ENCODE measurements at regions not wholly inside any gene's neighbourhood (a gene's known extent, or its start where the extent isn't known, plus 50 kb on each side); places are given as distances from the start of the nearest gene placed in this dataset.
"Not testable (repeated sequence)": the region's sequence is repeated elsewhere in the genome, so short reads cannot be mapped to it uniquely, and the experiment has no call there.

DNA sequence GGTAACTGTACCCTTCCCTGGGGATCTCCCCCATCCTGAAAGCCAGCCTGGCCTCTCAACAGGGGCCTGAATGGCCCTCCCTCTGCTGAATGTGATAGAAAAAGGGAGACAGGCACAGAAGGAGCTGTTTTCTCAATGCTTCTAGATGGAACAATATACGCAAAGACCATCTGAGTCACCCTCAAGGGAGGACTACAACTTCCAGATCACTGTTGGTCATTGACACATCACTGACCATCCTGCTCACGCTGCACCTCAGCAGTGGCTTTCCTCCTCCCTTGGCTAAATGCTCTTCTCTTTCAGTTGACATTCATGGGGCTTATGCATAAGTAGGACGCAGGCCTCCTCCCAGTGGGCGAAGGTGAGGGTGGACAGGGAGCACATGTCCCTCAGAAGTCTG is 112.2 kb upstream of the SHB start:
- no peak for DNase-seq

DNA sequence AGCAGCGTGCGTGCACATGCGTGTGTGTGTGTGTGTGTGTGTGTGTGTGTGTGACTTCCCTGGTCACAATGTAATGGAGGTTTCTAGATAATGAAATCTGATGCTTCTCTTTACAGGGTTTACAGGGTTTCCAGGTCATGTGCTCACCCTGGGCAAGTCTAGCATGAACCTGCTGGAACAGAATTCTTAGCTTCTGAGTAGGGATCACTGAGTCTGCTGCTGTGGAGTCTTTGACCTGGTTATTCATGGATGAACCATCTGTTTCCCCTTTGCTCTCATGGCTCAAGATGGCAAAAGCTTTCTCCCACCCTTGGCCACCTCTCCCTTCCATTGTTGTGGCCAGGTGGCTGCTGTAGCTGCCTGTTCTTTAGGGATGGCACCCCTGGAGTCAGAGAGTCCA is 111.6 kb upstream of the SHB start:
- DNase-seq = no peak

DNA sequence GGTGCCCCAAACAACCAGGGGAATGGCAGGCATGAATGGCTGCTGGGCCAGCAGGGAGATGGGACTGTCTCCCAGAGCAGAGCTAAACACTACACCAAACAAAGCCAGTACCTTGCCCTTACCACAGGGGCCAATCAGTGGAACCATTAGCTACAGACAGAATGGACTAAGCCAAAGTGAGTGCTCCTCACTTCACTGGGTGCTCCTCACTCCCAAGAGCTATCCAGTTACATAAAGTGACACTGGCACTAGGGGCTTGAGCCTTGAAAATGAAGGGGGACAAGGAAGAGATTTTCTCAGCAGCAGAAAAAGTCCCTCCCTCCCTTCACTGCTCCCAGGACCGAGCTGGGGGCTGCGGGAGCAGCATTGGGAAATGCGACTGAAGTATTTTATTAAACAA is 110.9 kb upstream of the SHB start:
- DNase-seq = no peak

DNA sequence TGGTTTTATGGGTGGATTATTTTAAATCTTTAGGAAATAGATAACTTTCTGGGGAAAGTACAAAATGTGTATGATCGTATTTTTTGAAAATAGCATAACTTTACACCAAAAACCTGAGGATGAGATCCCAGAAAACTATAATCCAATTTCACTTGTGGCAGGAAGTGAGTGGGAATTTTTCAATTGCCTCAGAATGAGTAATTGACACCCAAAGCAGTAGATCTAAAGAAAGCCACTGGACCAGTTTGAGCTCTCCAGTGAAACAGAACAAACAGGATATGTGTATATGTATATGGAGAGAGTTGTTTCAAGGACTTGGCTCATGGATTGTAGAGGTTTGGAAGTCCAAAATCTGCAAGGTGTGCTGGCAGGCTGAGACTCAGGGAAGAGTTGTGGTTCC is 109.2 kb upstream of the SHB start:
- DNase-seq = no peak

DNA sequence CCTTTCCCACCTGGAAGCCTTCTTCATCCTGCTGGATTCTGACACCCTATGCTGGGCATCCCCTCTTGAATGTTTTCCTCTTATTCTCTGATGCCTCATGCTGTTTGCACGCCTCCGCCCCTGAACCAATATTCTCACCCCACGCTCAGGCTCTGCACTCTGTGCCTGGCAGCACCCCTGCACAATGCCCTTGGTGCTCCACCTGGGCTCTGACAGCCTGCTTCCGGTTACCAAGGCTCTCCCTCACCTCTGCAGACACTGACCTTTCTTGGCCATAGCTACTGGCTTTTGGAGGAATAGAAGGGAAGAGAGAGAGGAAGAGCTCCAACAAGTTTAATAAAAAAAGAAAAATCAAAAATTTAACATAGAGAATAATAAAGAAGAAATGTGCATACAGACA is 108.7 kb upstream of the SHB start:
- DNase-seq = no peak

DNA sequence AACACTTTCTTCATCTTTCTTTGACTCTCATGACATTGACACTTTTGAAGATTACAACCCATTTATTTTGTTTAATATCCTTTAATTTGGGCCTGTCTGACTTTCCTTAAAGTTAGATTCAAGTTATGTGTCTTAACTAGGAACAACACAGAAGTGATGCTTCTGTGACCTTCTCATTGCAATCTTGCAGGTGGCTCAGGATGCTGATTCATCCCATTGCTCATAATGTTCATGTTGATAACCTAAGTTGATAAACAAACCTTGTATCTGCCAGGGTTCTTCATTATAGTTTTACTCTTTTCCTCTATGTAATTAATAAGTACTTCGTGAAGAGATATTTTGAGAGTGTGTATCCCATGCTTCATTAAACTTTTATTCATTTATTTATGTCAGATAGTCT is 107.2 kb upstream of the SHB start:
- DNase-seq = no peak

DNA sequence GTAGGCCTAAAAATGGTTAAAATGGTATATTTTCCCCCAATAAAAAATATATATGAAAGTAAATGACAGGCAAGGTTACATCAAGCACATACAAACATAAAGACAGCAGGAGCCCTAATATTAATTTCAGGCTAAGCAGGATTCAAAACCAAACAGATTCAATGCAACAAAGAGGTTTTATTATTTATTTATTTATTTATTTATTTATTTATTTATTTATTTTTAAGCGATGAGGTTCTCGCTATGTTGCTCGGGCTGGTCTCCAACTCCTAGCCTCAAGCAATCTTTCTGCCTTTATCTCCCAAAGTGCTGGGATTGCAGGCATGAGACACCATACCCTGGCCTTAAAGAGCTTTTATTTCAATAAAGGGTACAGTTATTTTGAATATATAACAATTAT is 106.4 kb upstream of the SHB start:
- DNase-seq = no peak

DNA sequence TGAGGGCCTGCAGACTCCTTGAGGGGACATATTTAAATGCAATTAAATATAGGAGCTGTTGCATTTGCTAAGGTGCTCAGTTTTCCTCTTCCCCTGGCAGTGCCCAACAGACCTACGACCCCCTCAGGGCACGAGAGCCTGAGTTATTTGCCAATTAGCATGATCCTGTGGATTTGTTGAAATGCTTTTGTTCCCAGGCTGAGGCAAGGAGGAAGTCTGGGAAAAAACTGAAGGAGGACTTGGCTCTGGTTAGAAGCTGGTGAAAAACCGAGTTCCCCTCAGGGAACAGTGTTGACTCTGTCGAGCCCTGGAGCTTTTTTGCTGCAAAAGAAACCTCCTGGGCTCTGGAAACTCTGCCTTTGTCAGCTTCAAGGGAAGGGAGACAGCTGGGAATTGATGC is 103.6 kb upstream of the SHB start:
- DNase-seq = no peak

DNA sequence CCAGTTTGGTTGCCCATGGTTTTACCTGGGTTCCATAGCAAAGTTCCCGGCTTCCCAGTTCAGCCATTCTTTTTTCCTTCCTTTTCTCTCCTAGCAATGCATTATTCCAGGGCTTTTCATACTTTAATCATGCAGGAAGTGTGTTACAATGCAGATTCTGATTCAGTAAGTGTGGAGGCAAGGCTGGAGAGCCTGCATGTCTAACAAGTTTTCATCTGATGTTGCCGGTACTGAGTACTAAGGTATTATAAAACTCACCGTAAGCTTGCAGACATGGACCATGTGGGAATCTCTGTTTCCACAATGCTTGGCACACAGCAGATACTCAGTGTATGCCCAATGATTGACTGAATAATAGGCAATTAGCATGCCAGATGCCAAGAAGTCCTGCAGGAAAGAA is 102.9 kb upstream of the SHB start:
- no peak for DNase-seq

DNA sequence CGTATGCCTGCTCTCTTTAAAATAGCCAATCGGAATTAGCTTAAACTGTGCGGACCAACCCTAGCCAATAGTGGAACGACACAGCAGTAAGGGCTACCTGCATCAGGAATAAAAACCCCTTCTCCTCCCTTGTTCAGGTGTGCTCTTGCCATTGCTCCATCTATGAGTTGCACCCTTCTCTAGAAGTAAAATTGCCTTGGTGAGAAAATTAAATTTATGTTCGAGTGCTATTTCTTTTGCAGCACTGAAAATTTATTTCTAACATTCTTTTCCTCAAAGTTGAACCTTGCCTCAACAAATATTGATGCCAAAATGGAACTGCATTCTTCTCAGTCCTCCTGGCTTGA is 102.5 kb upstream of the SHB start:
- DNase-seq = no peak

DNA sequence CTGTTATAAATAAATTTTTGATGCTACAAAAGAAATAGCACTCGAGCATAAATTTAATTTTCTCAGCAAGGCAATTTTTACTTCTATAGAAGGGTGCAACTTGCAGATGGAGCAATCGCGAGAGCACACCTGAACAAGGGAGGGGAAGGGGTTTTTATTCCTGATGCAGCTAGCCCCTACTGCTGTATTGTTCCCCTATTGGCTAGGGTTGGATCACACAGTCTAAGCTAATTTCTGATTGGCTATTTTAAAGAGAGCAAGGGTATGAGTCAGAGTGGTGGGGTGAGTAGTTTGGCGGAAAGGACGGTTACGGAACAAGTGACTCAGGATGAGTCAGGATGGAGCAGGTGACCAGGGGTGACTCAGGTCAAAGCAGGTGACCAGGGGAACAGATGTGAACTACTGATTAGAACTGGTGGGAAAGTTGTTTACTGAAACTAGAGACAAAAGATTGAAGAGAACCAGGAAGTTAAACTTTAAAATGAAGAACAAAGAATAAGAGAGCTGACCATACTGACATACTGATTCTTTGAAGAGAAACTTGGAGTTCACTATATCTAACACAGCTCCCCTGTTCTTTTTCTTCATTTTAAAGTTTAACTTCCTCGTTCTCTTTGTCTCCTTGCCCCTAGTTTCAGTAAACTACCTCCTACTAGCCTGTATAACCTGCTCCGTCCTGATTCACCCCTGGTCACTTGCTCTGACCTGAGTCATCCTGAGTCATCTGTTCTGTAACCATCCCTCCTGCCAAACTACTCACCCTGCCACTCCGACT is 101.9 kb upstream of the SHB start:
- DNase-seq = peak; percentile 18

DNA sequence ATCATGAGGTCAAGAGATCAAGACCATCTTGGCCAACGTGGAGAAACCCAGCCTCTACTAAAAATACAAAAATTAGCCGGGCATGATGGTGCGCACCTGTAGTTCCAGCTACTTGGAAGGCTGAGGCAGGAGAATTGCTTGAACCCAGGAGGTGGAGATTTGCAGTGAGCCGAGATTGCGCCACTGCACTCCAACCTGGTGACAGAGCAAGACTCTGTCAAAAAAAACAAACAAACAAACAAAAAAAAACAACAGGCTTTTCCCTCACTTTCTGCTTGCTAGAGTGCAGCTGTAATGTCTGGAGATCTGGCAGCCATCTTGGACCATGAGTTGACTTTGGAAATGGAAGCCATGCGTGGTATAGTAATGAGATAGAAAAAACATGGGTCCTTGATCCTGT is 101.1 kb upstream of the SHB start:
- not testable (repeated sequence) for DNase-seq

DNA sequence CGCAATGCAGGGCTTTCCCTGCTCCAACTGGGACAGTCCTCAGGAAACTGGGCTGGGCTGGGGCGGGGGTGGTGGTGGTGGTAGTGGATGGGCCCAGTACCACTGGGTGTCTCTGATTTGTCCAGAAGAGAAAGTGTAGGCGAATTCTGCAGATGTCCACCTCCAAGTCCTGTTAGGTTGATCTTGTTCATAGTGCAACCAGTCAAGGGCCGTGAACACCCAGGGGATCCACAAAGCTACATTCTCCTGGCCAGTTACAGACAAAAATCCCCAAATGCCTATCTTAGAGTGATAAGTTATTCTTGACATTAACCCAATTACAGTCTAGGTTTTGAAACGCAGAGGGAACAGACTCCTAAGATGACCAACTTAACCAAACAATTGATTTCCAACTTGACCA is 97.5 kb upstream of the SHB start:
- no peak for DNase-seq

DNA sequence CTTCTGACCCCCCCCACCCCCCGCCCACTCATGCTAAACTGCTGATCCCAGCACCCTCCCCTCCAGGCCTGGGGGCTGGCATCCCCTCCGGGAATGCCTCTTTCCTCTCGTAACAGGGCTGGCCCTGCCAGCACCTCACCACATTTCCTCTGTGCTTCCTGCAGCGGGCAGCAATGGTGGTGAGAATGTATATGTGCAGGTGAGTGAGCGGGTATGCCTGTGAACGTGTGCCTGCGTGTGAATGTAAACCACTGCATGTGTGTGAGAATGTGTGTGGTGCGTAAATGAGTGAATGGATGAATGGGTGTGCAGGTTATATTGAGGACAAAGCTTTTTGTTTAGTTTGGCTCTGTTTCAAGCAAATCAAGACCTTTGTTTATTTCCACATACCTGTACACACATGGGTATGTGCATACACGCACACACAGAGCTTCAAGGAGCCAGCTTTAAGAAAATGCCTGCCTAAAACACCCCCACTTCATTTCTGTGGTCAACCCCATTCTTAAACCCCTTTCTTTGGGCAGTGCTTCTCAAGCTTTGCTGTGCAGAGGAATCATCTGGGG is 95.7 kb upstream of the SHB start:
- no peak for DNase-seq

DNA sequence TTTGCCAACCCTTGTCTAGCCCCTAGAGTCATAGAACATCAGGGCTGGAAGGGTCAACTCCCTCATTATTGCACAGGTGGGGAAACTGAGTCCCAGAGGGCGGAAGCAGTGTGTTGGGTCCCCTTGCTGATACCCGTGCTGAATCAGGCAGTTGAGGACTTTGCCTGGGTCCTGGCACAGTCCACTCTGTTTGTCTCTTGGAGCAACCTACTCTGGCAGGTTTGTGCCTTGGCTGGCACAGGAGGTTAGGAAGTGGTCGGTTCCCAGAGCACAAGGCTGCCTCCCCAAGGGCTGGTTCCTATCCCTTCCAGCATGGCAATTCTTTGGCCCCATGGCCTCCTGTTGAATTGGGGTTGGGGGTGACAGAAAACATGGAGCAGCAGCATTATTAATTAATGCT is 94.5 kb upstream of the SHB start:
- DNase-seq = no peak

DNA sequence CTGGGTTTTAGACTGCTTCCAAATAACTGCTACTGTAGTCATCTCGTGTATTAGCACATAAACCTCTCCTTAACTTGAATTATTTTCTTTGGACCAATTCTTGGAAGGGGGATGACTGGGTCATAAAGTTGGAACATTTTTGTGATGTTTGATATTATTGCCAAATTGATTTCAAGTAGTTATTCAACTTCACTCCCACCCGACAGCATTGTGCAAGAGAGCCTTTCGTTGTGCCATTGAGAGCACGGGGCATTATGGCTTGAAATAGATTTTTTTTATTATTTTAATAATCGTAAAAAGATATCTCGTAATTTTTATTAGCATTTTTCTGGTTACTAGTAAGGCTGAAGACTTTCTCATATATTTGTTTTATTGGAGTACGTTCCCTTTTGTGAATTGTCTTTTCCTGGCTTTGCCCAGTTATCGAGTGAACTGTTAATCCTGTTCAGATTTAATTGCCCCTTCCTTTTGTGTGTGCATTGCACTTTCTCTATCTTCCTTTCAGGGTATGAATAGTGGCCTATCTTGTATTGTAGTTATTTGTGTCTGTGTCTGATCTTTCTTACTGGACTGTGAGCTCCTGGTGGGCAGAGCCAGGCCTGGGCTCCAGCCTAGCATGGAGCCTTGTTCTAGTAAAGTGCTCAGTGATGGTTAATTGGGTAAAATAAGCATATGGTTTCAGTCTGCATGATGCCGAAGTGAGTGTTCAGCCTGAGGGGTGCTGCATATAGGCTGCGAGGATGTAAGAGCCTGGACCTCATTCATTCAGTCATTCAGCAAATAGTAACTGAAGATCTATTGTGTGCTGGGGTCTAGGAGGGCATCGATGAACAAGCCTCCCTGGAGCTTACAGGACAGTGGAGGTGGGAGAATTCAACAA is 93.5 kb upstream of the SHB start:
- DNase-seq = no peak

DNA sequence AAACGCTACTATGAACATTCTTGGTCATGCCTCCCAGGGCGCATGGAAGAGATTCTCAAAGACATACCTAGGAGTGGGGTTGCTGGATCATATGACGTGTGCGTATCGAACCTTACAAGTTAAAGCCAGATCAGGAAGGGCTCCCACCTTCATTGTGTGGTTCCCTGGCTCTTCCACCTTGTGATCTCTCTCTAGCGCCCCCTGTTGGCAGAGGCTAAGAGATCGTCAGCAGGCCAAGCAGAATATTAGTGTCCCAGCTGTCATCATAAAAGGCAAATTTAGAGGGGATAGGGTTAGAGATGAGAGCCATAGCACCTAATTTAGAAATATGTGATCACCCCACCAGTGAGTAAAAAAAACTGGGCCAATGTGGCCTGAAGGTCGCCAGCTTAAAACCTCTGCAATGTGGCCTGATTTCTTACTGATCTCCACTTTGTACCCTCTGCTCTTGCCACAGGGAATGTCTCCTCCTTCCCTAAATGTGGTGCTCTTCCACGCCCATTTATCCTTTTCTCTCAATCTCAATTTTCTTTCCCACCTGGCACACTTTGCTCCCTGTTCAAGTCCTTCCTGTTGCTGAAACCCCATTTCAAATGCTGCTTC is 91.7 kb upstream of the SHB start:
- DNase-seq = peak; percentile 62

DNA sequence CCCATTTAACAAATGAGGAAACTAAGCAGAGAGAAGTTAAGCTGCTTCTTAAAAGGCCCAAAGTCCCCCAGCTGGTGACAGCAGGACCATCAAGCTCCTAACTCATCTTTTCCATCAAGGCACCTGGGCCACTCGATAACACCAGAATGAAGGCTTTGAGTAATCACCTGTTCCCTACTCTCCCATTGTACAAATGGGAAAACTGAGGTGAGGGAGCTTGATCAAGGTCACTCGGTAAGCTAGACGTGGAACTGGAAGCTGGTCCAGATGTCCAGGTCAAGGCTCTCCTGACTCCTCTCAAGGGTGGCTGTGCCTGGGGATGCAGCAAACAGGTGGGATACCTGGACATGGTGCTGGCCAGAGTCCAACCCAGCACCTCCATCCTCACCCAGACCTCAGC is 90.6 kb upstream of the SHB start:
- DNase-seq = no peak

DNA sequence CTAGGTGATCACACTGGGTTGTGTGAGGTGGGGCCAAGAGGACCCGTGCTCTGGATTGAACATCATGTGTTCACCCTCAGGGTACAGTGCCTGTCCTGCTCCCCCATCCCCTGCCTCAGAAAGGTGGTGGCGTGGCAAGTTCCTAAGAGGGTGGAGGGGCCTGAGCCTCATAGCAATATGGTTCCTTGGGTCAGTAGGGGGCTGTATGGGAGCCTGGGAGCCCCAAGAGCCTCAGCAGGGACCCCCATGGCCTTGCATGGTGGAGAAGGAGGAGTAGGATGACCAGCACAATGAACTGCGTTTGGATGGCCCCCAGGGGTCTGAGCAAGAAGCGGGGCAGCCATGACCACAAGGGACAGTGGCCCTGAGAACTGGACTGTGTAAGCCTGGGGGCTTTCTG is 89.6 kb upstream of the SHB start:
- DNase-seq = no peak

DNA sequence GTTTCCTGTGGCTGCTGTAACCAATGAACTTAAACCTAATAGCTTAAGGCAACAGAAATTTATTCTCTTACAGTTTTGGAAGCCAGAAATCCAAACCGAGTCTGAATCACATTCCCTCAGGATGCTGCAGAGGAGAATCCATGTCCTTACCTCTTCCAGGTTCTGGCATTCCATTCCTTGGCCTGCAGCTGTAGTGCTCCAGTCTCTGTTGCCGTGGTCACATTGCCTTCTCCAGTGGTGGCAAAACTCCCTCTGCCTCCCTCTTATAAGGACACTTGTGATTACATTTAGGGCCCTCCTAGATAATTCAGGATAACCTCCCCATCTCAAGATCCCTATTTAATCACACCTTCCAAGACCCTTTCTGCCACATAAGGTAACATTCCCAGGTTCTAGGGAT is 88.7 kb upstream of the SHB start:
- DNase-seq = no peak

DNA sequence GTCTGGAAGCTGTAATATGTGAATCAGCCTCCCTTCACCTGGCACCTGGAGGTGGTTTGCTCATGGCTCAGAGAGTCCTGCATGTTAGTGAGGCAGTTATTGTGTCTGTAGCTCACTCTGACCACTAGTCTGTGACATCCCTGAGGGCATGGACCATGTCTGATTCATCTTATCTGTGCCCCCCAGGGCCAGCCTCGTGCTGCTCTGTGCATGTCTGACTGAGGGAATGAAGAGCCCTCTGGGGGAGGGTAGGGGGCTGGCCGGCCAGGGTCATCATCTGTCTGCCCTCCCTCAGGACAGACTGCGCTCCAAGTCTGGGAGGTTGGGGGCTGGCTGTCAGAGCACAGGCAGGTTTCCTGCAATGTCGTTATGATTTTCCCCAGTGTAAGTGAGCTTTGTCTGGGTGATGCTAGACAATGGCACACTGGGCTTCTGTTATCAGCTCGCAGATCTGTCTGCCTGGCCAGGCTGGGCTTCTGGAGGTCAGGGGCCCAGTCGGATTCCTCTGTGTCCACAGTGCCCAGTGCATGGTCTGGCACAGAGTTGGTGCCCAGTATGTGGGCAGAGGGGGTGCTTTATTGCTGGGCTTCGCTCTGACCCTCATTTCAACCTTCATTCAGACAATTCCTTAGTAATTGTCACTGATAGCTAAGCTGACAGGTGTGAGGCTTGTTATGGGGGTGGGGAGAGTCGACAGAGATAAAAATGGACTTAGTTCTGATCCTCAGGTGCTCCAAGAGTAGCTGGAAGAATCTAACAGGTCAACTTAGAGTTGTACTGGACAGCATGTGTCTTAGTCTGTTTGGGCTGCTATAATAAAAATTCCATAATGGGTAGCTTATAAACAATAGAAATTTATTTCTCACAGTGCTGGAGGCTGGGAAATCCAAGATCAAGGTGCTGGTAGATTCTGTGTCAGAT is 85.7 kb upstream of the SHB start:
- no peak for DNase-seq

DNA sequence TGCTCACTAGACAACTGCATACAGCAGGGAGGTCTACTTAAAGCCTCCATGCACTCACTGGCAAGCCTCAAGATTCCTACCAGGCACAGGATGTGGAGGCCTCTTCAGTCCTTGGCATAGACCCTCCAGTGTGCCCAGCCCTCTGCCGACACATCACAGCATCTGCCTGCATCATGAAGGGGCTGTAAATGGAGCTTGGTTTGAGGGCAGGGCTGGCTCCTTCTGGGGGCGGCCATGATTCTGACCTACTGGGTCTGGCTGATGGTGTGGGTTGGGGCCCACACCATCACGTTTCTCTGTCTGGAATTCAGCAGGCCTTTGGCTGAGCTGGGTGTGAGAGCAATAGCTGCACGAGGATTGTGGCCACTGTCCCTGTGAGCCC is 84.9 kb upstream of the SHB start:
- no peak for DNase-seq

Data from activated CD4-positive, alpha-beta T cell treated with anti-CD3 and anti-CD28 coated beads, Interleukin-2, amount 50 U/mL, for 16 hours (primary cell).